ENCODE measurements at regions not wholly inside any gene's neighbourhood (a gene's known extent, or its start where the extent isn't known, plus 50 kb on each side); places are given as distances from the start of the nearest gene placed in this dataset.
"Not testable (repeated sequence)": the region's sequence is repeated elsewhere in the genome, so short reads cannot be mapped to it uniquely, and the experiment has no call there.

- DNase-seq = no peak
Observed at GRCh38 chr13:74557870-74558269, 423.7 kb upstream of the KLF12 start.

DNA sequence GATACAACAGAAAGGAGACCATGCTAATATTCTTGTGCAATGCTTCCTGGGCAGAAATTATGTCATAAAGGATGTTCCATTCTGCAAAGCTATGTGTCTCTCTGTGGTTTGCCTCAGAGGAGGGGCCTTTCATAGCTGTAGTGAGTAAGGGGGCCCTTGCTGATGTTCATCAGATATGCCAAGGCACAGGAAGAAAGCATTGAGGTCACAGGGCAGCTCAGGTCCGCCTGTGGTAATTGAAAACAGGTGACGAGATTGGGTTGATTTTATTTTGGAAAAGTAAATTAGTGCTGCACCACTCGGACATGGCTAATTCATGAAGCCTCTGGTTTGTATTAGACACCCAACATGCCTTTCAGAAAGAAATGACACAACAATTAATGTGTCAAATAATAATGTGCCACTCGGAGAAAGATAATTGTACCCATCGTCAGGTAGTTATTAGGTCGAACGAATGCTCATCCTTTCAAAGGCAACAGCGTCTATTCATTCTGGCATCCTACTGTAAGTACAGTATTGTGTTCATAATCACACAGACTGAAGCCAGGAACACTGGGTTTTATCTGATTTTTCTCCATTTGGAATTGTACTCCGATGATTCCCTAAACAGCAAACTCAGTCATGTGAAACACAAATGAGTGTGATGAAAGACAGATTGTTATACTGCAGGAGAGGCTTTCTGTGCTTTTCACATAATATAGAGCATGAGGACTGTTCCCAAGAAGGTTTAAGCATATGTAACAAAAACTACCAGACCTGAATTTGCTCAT is 421.6 kb upstream of the KLF12 start:
- DNase-seq = no peak

GRCh38 chr13:74555276-74555625 is 421.0 kb upstream of the KLF12 start:
- DNase-seq = no peak

DNA sequence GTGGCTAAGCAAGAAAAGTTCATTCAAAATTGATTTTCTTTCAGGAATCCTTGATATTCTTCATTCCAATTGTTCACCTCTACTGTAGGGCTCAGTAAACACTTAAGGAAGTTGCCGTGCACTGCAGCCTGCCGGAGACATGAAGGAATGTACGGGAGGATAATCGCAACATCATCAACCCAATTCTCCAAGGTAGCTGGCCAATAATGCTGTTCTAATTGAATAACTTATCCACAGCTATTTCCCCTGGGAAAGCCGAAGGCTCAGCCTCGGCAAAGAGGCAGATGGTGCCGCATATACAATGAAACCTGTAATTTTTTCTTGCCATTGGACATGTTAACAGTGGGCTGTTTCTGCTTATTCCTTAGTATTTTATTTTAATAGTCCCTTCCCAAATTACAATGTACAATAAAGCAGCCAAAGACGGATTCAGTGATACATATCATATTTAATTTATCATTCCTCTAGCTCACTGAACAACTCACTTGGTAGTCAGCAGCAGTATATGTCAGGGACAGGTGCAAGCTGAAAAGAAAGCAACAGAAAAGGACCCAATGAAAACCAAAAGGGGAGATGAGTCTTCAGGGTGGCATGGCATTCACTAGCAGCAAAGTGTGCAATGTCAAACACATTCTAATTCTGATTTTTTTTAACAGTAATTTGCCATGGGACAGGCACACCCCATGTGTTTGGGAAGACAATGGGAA is 420.5 kb upstream of the KLF12 start:
- no peak for DNase-seq

DNA sequence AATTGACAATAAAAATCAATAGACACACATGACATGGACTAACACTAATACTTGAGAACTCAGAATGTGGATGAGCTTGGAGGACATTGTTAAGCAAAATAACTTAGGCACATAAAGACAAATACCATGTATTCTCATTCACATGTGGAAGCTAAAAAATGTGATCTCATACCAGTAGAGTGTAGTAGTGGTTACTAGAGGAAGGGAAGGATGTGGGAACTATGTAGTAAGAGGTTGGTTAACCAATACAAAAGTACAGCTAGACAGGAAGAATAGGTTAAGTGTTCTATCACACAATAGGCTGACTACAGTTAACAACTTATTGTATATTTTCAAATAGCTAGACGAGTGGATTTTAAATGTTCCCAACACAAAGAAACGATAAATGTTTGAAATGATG is 415.8 kb upstream of the KLF12 start:
- peak; percentile 15 for DNase-seq

DNA sequence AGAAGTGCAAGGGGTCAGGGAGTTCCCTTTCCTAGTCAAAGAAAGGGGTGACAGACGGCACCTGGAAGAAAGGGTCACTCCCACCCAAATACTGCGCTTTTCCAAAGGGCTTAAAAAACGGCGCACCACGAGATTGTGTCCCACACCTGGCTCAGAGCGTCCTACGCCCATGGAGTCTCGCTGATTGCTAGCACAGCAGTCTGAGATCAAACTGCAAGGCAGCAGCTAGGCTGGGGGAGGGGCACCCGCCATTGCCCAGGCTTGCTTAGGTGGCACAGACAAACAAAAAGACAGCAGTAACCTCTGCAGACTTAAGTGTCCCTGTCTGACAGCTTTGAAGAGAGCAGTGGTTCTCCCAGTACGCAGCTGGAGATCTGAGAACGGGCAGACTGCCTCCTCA is 402.4 kb upstream of the KLF12 start:
- not testable (repeated sequence) for DNase-seq

GRCh38 chr13:74533226-74533625 is 399.0 kb upstream of the KLF12 start:
- DNase-seq = no peak

DNA sequence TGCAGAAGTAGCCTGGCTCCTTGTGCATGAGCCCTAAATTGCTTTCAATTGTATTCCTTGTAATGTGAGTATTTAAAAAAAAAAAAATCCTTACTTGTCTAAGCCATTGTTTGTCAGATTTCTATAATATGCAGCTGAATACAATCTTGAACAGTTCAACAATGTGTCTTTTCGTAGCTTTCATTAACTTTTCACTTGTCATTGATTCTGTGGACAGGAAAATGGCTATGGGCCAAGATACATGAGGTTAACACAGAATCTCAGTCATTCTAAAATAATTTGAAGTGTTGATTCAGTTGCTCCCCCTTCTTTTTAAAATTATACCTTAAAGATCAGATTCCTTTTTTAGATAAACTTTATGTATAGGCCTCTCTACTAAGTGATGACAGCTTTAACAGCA is 395.8 kb upstream of the KLF12 start:
- no peak for DNase-seq

- no peak for DNase-seq
Observed at GRCh38 chr13:74528734-74529513, 394.7 kb upstream of the KLF12 start.

GRCh38 chr13:74523057-74523456 is 388.9 kb upstream of the KLF12 start:
- no peak for DNase-seq

GRCh38 chr13:74511523-74511922 is 377.3 kb upstream of the KLF12 start:
- DNase-seq = no peak

GRCh38 chr13:74487091-74487722 is 353.0 kb upstream of the KLF12 start:
- no peak for DNase-seq

DNA sequence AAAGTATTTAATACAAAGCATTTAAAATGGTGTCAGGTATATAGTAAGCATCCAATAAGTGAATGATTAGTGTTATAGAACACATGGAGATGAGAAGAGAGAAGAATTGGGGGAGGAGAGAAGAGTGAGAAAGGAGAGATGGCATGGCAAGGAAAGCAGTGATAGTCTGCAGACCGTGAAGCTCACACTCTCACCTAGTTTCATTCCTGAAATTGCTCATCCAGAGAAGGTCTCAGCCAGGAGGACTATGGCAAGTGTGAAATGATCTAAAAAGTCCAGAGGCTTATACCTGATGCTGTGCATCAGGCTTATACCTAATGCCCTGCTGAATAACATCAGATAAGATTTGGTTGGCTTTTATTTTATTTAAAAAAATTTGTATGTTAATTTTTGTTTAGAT is 351.6 kb upstream of the KLF12 start:
- DNase-seq = peak; percentile 17

DNA sequence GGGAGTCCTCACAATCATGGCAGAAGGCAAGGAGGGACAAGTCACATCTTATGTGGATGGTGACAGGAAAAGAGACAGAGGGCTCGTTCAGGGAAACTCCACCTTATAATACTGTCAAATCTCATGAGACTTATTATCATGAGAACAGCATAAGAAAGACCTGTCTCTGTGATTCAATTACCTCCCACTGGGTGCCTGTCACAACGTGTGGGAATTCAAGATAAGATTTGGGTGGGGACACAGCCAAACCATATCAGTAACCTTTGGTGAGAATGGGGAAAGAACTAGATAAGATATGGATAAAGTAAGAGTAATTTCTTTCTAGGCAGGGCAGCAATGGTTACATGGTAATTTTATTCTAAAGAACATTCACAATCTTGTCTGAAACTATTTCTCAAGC is 344.9 kb upstream of the KLF12 start:
- no peak for DNase-seq

DNA sequence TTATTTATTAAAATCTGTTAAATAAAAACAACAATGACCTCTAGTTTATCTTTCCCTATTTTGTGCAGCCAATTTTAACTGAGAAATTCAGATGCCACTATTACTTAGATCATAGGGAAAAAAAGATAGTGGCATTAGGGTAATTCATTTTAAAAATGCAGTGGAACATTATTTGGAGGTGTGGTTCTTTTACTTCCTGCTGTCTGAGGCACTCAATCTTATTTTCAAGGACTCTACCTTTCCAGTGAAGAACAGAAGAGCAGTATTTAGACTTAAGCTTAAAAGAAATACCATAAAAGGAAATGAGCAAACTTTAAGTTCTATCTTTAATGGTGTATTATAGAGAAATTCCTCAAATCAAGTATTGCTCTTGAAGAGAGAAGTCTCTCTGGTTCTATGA is 342.6 kb upstream of the KLF12 start:
- no peak for DNase-seq

- no peak for DNase-seq
Observed at GRCh38 chr13:74476365-74476764, 342.2 kb upstream of the KLF12 start.

DNA sequence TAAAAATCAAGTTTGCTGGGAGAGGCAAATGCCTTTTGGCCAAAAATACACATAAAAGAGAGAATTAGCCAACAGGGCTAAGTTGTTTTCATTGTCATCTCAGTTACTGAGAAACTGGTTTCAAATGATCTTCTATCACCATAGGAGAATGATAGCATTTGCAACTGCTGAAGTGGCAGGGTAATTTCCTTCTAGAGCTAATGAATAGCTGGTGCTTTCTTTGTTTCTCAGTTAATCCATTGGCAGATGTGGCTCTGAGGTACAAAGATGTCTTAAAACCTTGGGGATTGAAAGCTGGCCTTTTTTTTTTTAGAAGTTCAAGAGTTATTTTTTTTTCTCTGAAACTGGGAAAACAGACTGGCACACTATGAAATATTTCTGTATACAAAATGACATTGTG is 332.7 kb upstream of the KLF12 start:
- no peak for DNase-seq

DNA sequence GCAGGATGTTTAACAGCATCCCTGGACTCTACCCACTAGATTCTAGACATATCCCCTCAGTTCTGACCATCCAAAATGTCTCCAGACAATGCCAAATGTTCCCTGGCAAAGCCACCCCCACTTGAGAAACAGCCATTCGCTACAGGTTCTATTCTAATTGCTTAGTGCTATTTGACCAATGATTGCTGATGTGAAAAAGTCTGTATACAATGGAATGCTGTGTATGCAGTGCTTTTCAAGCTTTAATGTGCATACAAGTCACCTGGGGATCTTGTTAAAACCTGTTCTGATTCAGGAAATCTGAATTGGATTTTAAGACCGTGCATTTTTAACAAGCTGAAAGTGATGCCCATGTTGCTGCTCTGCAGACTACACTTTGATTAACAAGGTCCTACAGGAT is 331.8 kb upstream of the KLF12 start:
- DNase-seq = no peak

- no peak for DNase-seq
Observed at GRCh38 chr13:74465271-74465670, 331.1 kb upstream of the KLF12 start.

DNA sequence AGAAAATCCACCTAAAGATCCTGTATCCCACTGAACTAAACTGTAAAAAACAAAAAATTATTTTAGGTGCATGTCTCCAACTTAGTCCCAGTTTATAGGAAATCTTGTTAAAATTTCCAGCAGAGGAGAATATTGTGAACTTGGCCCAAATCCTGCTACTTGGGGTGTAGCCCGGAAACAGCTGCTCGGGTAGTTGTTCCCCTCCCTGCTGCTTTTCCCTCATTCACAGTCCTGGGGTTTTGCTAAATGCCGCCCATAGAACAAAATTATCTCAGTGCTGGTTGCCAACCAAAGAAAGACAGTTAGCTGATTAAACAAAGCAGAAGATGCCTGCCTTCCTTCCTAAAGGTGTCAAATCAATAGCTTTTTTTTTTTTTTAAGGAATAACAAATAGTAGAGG is 330.5 kb upstream of the KLF12 start:
- no peak for DNase-seq

DNA sequence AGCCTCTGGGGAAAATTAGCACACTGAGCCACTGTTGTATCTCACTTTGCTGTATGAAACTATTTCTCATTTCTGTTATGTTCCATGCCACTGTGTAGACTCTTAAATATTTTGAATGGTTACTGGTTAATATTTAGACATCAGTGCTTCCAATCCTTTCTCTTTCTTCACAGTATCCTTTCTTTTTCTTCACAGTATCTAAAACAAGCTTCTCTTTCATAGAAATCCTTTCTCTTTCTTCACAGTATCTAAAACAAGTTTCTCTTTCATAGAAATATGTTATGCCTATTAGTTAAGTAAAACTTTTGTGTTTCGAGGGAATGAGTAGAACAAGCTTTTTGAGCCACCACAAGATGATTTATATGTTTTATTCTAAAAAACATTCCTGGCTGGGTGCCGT is 326.8 kb upstream of the KLF12 start:
- no peak for DNase-seq

DNA sequence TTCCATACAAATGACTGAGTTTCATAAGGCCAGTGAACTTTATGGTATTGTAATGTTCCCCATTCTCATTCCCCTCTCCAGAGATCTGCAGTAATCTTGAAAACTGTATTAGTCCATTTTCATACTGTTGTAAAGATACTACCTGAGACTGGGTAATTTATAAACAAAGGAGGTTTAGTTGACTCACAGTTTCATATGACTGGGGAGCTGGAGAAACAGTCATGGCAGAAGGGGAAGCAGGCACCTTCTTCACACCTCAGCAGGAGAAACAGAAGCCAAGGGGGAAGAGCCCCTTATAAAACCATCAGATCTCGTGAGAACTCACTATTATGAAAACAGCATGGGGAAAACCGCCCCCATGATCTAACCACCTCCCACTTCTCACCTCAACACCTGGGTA is 318.7 kb upstream of the KLF12 start:
- DNase-seq = no peak

- DNase-seq = no peak
Observed at GRCh38 chr13:74452176-74452575, 318.0 kb upstream of the KLF12 start.

GRCh38 chr13:74450964-74451363 is 316.8 kb upstream of the KLF12 start:
- DNase-seq = no peak
